NCI-H748 (cell line): ENCODE measurements at regions not wholly inside any gene's neighbourhood (a gene's known extent, or its start where the extent isn't known, plus 50 kb on each side); places are given as distances from the start of the nearest gene placed in this dataset.
"Not testable (repeated sequence)": the region's sequence is repeated elsewhere in the genome, so short reads cannot be mapped to it uniquely, and the experiment has no call there.

Experiments
- DNase-seq: peaks from one replicate; lab custom pipeline; 2025; ENCODE audit not compliant: unreplicated experiment; lab: John Stamatoyannopoulos, UW

DNA sequence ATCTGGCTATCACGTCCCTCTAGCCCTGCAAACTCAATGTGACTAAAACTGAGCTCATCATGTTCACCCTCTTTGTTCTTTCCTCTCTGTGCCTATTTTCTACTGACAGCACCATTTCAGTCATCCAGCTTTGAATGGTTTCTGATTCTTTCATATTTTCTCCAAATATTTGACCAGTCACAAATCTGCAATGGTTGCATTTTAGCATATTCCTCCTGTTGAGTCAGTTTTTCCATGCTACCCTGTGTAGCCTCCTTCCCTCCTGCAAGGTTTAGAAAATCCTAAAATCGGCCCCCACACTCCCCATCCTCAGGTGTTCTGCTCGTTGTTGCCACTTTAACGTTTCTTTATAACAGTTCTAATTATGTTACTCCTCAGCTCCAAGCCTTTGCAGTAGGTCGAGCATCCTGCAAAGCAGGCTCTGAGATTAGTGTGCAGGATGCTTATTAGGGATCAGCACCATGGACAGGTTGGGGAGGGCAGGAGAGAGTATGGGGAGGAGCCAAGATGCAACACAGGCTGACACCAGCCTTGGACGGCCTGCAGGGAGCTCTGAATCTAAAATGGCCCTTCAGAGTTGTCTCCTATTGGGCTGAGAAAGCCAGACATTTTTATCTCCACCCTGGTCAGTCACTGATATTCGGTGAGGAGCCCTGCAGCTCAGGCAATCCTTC is 531.0 kb upstream of the COBL start:
- DNase-seq, result no peak

GRCh38 chr7:51839130-51839529 is 522.5 kb upstream of the COBL start:
- peak; percentile 38 for DNase-seq

- DNase-seq, result peak; percentile 96
Observed at GRCh38 chr7:51827631-51828030, 511.0 kb upstream of the COBL start.

- no peak for DNase-seq
Observed at GRCh38 chr7:51824050-51824449, 507.4 kb upstream of the COBL start.

DNA sequence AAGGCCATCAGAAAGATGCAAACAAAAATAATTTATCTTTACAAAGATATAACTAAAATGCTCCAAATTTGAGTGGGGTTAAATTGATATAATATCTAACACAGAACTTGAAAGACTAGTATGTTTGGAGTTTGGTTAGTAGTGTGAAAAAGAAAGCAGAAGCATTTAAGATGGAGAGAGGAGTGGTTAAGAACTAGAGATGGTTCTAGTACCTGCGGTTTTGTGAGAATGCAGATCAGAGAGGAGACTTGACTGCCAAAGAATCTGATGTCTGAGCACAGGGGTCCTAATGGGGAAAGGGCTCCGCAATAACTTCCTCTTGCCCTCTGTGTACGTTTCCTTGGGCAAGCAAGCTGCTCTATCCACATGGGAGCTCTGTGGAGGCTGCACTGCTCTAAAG is 506.8 kb upstream of the COBL start:
- DNase-seq, result no peak

- no peak for DNase-seq
Observed at GRCh38 chr7:51817694-51818225, 501.2 kb upstream of the COBL start.

- not testable (repeated sequence) for DNase-seq
Observed at GRCh38 chr7:51805783-51806431, 489.3 kb upstream of the COBL start.

DNA sequence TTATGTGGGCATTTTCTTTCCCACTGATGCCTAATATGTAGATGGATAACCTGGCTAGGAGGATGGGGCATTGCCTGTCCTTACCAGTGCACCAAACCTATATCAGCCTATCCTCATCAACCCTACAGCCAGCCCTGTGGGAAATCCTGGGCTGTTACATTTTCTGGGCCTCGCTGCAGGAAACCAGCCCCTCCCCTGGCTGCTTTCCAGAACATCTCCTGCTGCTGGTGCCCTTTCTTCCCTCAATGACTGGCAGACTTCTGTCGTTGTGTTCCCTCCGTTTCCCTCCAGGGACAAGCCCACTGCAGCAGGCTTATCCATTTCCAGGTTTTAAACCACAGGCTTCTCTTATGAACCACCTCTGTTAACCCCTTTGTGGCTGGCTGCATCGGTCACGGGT is 486.1 kb upstream of the COBL start:
- peak; percentile 70 for DNase-seq

DNA sequence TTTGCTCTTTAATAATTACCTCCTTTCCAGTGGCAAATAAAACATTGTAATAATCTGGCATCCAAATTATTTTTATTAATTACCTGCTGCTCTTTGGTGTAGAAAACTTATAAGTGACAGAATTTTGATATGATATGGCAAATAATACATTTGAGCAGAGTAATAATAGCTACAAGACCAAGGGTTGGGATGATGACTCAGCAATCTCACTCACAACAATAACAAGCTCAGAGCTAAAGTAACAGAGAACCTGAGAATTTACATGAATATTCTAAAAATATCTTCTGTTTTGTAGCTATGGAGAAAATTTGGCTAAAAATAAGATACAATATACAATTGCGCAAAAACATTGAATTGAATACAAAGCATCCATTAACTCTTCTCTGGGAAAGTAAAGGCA is 480.8 kb upstream of the COBL start:
- DNase-seq, result no peak

DNA sequence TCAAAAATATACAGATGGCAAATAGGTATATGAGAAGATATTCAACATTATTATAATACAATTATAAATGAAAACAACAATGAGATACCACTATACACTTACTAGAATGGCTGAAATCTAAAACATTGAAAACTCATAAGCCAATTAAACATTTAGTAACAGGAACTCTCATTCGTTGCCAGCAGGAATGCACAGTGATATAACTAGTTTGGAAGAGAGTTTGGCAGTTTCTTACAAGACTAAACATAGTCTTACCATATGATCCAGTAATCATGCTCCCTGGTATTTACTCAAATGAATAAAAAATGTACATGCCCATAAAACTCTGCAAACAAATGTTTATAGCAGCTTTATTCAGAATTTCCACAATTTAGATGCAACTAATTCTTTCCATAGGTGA is 476.2 kb upstream of the COBL start:
- no peak for DNase-seq

DNA sequence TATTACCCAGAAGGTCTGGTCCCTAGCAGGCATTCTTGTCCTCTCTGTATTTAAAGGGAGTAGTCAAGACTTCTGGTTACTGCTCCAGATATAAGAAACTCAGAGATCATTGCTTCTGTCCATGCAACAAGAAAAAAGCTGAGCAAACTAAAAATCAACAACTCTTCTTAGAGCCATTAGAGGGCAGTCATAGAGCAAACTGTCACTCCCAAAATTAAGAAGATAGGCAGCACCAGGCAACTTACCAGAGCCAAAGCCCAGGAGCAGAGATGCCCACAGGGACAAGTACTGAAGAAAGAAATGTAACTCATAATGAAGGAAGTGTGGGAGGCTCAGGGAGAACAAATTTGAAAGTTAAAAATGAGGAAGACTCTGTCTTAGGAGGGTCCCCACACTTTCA is 472.9 kb upstream of the COBL start:
- DNase-seq, result peak; percentile 73

- DNase-seq, result no peak
Observed at GRCh38 chr7:51786284-51786683, 469.7 kb upstream of the COBL start.

DNA sequence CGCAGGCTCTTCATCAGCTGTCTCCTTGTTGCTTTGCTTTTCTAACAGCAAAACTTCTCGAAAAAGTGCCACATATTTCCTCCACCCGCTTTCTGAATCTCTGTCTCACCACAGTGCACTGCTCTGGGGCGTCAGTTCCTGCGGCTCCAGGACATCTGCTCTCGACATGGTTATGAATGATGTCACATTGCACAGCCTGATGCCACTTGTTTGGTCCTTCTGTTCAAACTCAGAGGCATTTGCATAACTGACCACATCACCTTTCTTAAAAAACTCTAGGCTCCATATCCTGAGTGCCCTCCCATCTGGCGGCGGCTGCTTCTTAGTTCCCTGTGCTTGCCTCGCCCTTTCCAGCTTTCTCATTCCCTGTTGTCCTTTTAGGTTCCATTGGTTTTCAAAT is 469.3 kb upstream of the COBL start:
- no peak for DNase-seq

- DNase-seq, result no peak
Observed at GRCh38 chr7:51785171-51785570, 468.6 kb upstream of the COBL start.

- no peak for DNase-seq
Observed at GRCh38 chr7:51783241-51783640, 466.6 kb upstream of the COBL start.

DNA sequence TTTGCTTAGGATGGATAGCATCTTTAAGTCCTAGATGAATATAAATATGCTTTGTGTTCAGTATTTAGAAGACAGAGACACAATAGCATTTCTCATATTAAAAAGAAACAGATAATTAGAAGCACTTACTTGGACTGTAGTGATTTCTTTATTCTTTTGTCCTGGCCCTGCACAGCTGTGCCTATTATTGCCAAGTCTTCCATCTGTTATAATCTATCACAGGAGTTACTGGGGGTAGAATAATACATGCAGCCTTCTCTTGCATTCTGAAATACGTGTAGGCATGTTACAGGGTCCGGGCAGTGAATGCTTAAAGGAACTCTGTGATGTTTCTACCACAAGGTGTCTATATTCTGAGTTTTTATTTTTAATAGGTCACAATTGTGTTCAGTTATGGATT is 461.5 kb upstream of the COBL start:
- DNase-seq, result no peak

- no peak for DNase-seq
Observed at GRCh38 chr7:51774178-51774577, 457.6 kb upstream of the COBL start.

DNA sequence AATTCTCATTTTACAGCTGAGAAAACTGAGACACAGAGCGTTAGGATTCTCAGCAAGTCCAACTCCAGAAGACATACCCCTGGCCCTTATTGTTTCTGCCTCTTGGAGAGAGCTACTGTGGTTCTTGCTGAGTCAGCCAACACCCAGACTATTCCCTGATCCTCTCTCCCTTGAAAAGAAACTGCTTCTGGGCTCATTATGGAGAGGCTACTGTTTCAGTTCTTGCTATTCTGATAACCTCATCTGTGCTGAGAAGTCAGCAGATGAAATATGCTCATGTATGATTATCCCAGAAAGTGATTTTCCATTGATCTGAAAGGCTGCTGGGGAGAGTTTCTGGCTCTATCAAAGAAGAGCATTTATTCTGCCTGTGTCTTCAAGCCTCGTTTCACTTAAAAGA is 455.6 kb upstream of the COBL start:
- DNase-seq, result no peak

GRCh38 chr7:51764976-51765375 is 448.4 kb upstream of the COBL start:
- DNase-seq, result no peak

DNA sequence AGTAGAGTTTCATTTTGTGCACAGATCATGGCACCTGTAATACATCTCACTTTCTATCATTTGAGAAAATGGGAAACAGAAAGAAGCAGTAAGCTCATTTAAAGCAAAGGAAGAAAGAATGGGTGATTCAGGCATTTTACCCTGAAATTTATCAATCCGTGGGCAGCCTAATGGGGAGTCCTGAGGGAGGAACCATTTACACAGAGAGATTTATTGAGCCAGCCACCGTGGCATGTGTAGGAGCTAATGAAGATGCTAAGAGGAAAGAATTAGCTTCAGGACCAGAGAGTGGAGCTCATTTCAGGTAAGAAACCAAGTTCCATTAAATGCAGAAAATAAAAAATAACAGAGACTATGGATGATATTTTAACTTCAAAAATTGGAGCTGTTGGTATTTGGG is 443.4 kb upstream of the COBL start:
- DNase-seq, result no peak

DNA sequence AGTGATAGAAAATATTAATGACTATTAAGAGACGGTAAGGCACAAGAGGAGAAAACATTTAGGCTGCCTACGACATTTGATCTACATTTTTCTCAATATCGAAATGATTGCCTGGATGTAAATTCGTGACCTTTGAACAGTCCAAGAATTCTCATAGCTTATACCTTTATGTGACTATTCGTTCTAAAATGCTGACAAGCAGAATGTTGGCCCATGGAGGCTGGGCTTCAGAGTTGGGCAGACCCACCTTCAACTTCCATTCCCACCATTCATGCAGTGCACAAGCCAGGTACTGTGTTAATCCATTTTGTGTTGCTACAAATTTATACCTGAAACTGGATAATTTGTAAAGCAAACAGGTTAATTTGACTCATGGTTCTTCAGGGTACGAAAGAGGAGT is 441.4 kb upstream of the COBL start:
- no peak for DNase-seq

DNA sequence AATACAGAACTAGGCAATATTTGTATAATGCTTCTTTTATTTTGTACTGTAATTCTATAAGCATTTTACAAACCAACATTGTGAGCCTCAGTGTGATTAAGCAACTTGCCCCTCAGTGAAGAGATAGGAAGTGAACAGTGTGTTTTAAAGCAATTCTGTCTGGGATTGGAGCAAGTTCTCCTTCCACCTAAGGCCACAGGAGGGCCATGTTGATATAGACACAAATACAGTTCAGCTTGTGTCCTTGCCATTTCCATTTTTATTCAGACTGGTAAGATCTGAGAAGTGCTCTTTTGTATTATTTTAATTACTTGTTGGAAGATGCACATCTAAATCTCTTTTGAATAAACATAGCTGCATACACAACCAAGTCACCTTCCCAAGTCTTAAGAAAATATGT is 416.3 kb upstream of the COBL start:
- DNase-seq, result peak; percentile 45

DNA sequence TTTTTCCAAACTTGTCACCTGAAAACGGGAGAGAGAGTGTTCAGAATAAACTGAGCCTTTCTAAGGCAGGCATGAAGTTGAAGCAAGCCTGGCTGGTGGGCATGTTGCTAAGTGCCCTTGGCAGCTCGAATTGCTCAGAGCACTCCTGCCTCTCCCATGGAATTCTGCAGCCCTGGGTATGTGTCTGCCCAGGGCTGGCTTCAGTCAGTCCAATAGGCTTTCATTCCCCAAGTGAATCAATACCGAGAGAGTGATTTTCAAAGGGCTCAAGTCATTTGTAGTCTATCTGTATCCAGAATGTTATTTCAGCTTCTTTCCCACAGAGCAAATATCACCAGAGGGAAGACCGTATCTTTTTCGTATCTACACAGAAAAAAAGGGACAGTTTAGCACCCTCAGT is 415.5 kb upstream of the COBL start:
- no peak for DNase-seq
